NB4 (cell line): ENCODE measurements at regions not wholly inside any gene's neighbourhood (a gene's known extent, or its start where the extent isn't known, plus 50 kb on each side); places are given as distances from the start of the nearest gene placed in this dataset.

Experiments used
- DNase-seq: peaks from one replicate; pipeline ENCODE4 v3.0.0; 2010; ENCODE audit warnings: low read depth
- H3K4me3 ChIP-seq: one replicate; pipeline ENCODE4 v1.5.1; 2011; ENCODE audit warnings: mild to moderate bottlenecking, low read depth, low read length, moderate library complexity
- MYC ChIP-seq: IDR thresholded peaks from 2 replicates; pipeline ENCODE4 v1.6.1; 2011; ENCODE audit warnings: low read depth, low read length
- POLR2A ChIP-seq: IDR thresholded peaks from 2 replicates; pipeline ENCODE4 v1.6.1; 2011; ENCODE audit warnings: mild to moderate bottlenecking; ENCODE audit not compliant: insufficient read length; ENCODE audit errors: extremely low read depth
- TF ChIP-seq, protein P1 (sequence below): IDR thresholded peaks from 2 replicates; pipeline ENCODE4 v1.6.1; 2011; ENCODE audit warnings: low read depth, low read length
- TF ChIP-seq, protein P2 (sequence below): IDR thresholded peaks from one replicate; pipeline ENCODE4 v1.5.1; 2012; ENCODE audit warnings: low read depth, low read length

DNA sequence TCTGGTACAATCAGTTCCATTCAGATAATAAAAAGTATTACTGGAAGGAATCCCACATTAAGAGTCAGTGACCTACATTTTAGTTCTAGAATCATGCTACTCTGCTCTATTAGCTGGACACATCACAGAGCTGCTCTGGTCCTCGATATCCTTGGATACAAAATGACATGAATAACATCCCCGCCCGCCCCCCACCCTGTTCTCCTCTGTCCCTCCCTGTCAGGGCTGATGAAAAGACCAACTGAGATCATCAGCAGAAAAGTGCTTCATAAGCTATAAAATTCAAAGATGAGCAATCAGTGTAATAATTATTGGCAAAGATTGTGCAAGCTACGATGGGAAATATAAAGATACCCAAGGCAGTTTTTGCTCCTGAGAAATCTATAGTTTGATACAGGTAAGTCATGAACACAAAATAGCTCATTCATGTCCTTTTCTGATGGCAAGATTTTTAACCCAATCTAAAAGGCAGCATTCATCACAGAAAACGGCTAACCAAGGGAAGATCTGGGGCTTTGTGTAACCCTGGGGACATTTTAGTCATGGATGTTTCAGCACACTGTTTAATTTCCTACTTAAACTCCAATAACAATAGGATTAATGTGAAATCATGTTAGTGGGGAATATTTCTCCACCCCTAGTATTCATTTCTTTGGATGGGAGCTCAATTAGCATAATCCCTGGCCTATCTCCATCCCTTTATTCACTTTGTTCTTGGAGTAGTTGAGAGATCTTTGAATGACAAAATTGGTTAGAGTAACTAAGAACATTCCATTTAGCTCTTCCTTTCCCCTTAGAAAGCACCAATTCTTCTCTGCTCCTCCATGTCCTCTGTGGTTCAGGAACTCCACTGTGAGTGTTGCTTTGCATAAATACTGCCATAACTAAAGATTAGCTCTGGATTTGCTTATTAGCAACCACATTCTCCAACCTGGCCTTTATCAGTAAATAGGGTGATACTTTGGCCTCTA is 459.4 kb upstream of the GRIA1 start:
- DNase-seq = no peak
- TF ChIP-seq, protein P1, sequence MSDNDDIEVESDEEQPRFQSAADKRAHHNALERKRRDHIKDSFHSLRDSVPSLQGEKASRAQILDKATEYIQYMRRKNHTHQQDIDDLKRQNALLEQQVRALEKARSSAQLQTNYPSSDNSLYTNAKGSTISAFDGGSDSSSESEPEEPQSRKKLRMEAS = no peak
- TF ChIP-seq MYC (no peak), POLR2A (no peak)
- TF ChIP-seq, protein P2, sequence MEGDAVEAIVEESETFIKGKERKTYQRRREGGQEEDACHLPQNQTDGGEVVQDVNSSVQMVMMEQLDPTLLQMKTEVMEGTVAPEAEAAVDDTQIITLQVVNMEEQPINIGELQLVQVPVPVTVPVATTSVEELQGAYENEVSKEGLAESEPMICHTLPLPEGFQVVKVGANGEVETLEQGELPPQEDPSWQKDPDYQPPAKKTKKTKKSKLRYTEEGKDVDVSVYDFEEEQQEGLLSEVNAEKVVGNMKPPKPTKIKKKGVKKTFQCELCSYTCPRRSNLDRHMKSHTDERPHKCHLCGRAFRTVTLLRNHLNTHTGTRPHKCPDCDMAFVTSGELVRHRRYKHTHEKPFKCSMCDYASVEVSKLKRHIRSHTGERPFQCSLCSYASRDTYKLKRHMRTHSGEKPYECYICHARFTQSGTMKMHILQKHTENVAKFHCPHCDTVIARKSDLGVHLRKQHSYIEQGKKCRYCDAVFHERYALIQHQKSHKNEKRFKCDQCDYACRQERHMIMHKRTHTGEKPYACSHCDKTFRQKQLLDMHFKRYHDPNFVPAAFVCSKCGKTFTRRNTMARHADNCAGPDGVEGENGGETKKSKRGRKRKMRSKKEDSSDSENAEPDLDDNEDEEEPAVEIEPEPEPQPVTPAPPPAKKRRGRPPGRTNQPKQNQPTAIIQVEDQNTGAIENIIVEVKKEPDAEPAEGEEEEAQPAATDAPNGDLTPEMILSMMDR = no peak
- no peak overlapping the region for H3K4me3 ChIP-seq

DNA sequence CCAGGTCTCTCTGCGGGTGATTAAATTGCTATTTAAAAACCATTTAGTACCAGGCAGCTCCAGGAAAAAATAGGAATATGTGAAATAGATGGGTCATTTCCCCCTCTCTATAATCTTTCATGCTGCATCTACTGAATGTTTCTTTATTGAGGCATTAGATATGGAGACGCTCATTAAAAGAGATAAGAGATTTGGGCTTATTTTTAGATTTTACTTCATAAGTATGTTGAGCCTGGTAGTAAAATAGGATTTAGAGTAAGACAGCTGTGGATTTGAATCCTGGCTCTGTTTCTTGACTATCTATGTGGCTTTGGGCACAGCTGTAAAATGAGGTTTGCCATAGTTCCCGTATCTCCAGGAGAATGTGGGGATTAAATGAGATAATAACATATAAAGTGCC is 451.0 kb upstream of the GRIA1 start:
- H3K4me3 ChIP-seq = no peak overlapping the region
- no peak for DNase-seq
- no peak for TF ChIP-seq MYC
- TF ChIP-seq POLR2A = no peak
- TF ChIP-seq, protein P1 = no peak
- TF ChIP-seq, protein P2 = no peak

DNA sequence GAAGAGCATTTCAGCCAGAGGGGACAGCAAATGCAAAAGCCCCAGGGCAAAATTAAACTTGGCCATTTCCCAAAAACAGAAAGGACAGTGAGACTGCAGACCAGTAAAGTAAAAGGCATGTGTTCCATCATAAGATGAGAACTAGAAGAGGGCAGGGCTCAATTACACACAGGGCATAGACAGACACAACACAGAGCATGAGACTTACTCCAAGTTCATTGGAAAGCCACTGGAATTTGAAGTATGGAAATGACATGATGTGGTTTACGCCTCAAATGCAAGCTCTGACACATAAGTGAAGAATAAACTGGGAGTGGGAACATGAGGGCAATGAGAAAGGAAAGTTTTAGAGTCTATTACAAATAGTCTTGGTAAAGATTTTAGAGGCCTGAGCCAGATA is 446.6 kb upstream of the GRIA1 start:
- no peak overlapping the region for H3K4me3 ChIP-seq
- no peak for DNase-seq
- TF ChIP-seq, protein P1 = no peak
- TF ChIP-seq MYC (no peak), POLR2A (no peak)

DNA sequence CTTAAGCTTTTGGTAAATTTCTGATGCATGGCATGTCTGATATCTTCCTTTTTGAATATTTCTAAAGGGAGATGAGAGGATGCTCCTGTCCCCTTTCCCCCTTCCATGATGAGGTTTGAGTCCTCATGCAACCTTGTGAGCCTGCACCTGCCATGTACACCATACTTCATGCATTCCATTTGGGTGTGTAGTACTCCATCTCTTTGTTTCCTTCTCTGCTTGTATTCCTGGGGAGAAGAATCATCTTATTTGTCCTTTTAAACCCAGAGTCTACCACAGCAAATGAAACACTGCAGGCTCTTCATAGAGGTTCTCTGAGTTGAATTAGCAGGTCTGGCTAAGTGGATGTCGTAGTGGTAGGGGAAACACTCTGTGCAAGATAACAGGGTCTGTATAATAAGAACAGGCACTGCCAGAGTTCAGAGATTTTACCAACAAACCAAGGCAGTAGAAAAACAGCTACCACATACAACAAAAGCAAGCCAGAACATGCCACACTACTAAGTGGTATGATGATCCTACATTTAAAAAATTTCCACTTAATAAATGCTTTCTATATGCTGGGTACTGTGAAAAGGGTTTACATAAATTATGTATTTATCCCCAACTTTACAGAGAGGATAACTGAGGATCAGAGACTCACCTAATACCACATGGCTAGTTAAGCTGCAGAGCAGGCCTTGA is 439.8 kb upstream of the GRIA1 start:
- DNase-seq = no peak
- H3K4me3 ChIP-seq = no peak overlapping the region
- no peak for TF ChIP-seq MYC
- TF ChIP-seq, protein P1 = no peak
- no peak for TF ChIP-seq POLR2A
- TF ChIP-seq, protein P2 = no peak

DNA sequence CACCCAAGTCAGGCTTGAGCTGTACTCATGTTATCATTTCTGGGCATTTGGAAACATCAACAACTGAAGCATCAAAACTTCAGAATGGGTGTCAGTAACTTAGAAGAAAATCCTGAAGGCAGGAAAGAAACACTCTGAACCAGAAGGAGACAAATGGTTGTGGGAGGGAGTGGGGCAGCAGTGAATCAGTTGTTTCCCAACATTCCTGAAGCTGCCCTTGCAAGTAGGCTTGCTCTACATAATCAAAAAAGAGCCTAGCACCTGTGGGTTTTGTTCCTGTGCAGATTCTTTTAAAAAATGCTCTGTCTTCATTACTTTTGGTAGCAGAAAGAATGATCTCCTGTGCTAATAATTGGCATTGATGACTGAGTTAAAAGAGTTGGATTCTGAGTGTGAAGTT is 424.2 kb upstream of the GRIA1 start:
- DNase-seq = no peak
- H3K4me3 ChIP-seq = no peak overlapping the region
- TF ChIP-seq MYC (no peak), POLR2A (no peak)
- TF ChIP-seq, protein P2 = no peak
- TF ChIP-seq, protein P1 = no peak

DNA sequence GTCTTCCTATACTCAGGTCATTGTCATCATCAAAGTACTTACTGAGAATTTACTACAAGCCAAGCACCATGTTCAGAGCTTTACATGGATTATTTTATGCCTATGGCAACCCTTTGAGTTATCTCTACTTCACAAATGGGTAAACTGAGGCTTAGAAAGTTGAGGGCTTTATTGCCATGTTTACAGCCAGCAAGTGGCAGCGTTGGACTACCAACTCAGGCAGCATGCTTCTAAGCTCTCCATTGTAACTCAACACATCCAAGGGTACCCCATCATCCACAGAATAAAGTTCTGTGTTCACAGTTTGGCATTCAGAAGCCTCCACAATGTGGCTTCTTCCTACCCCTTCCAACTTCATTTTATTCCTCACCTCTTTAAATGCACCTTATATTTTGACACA is 422.6 kb upstream of the GRIA1 start:
- H3K4me3 ChIP-seq = no peak overlapping the region
- DNase-seq = no peak
- TF ChIP-seq, protein P1 = no peak
- TF ChIP-seq, protein P2 = no peak
- TF ChIP-seq MYC (no peak), POLR2A (no peak)
